Hematopoietic multipotent progenitor cell treated with erythropoietin and hydrocortisone succinate and interleukin-3 and kit ligand, for 6 days (in vitro differentiated cells): ENCODE measurements at regions not wholly inside any gene's neighbourhood (a gene's known extent, or its start where the extent isn't known, plus 50 kb on each side); places are given as distances from the start of the nearest gene placed in this dataset.
"Not testable (repeated sequence)": the region's sequence is repeated elsewhere in the genome, so short reads cannot be mapped to it uniquely, and the experiment has no call there.

Experiments
- DNase-seq: peaks from one replicate; pipeline ENCODE4 v3.0.0-alpha.2; 2015

- peak; percentile 96 for DNase-seq
These were observed 130.3 kb upstream of the BTN3A2 start for GRCh38 chr6:26234421-26235301.

- peak; percentile 65 for DNase-seq
These were observed 129.7 kb upstream of the BTN3A2 start for GRCh38 chr6:26235302-26235670.

GRCh38 chr6:26239415-26239814 lies 125.6 kb upstream of the BTN3A2 start:
- not testable (repeated sequence) for DNase-seq

DNA sequence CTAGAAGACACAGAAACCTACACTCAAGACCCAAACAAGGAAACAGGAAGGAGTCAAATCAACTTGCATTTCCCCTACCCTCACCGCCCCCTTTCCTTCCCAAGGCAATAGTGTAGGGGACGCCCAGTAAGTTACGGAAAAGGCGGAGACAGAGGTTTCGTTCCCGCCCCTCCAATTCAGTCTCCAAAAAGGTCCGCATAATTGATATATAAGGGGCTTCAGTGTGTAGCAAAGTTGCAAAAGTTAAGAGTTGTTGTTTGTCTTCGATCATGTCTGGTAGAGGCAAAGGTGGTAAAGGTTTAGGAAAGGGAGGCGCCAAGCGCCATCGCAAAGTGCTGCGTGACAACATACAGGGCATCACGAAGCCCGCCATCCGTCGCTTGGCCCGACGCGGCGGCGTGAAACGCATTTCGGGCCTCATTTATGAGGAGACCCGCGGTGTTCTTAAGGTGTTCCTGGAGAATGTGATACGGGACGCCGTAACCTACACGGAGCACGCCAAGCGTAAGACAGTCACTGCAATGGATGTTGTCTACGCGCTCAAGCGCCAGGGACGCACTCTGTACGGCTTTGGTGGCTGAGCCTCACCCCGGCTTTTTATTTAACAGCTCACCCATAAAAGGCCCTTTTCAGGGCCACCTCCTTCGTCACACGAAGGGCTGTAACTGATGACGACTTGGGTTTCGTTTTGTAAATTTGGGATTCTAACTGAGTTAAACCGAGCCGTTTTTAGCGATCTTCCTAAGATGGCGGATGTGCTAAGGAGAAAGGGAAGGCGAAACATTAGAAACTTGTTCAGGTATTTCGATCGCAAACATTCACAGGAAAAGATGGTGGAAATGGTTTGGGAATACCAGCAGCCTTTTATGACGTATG lies 124.6 kb upstream of the BTN3A2 start:
- DNase-seq = peak; percentile 98

GRCh38 chr6:26241033-26241895 lies 123.7 kb upstream of the BTN3A2 start:
- DNase-seq = no peak

GRCh38 chr6:26243132-26243531 lies 121.9 kb upstream of the BTN3A2 start:
- DNase-seq = no peak

DNA sequence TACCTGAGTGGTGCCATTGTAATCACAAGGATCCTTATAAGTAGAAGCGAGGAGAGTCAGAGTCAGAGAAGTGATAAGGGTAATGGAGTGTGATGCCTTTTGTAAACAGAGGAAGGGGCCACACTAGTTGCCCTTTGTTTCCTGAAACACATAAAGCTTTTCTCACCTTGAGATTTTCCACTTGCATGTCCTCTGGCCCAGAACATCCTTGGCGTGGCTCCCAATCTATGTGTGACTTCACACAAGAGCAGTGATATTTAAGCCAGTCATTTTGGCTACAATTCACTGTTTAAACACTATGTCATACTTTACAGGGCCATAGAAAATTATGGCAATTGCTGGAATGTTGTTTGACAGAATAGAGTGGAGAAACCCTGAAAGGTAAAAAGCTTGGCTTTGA lies 121.2 kb upstream of the BTN3A2 start:
- DNase-seq = no peak

- DNase-seq = no peak
These were observed 118.9 kb upstream of the BTN3A2 start for GRCh38 chr6:26246058-26246457.

DNA sequence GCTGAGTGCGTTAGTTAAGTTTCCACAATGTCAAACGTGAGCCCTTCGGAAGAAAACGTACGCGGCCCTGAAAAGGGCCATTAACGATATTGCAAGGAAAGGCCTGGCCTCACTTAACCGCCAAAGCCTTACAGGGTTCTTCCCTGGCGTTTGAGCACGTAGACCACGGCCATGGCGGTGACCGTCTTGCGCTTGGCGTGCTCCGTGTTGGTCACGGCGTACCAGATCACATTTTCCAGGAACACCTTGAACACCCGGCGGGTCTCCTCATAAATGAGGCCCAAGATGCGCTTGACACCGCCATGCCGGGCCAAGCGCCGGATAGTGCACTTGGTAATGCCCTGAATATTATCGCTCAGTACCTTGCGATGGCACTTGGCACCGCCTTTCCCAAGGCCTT lies 118.4 kb upstream of the BTN3A2 start:
- no peak for DNase-seq

GRCh38 chr6:26249707-26249956 lies 115.4 kb upstream of the BTN3A2 start:
- DNase-seq = peak; percentile 86

GRCh38 chr6:26249957-26250697 lies 114.9 kb upstream of the BTN3A2 start:
- peak; percentile 96 for DNase-seq

DNA sequence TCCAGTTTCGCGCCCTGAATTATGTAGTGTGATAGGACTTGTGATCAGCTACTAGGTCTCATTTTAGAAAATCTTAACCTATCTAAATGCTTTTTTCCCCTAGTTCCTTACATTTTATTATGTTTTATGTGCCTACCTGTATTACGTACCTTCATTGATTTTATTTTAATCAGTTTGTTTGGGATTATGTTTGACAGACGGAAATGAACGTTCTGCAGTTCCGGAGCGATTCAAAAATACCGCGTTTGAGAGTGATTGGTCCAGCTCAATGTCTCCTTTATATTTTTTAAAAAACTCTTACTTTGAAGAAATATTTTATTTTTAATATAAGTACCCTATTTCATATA lies 114.3 kb upstream of the BTN3A2 start:
- no peak for DNase-seq

GRCh38 chr6:26251354-26252076 lies 113.5 kb upstream of the BTN3A2 start:
- DNase-seq = peak; percentile 98

DNA sequence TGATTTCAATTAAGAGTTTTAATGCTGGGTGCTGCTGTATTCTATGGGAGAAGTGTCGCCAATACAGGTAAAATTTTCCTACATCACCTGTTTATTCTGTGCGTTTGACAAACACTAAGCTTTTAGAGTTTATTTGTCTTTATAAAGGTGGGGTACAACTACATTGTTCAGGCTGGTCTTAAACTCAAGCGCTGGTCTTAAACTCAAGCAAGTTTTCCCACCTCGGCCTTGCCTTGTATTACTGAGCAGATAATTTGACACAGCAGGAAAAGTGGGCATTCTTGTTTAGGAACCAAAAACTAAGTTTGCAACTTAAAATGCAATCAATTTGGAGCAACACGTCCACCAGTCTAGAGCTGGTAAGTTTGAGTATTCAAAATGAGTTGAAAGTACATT lies 112.9 kb upstream of the BTN3A2 start:
- DNase-seq = peak; percentile 68

DNA sequence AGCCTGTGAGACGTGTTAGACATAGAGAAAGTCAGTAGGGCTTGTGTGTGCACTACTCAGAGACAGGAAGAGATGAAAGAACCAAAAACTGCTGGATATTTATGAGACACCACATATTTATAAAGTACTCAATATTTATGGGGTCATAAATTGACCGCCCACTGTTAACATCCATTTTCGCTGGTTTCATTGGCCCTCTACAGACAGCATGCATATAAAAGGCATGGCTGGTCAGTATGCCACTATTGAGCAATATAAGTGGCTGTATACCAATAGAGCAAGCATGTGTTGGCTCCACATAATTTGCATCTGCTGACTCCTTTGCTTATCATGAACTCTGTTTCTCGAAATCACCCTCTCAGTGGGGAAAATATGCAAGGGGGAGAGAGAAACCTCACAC lies 110.3 kb upstream of the BTN3A2 start:
- peak; percentile 48 for DNase-seq

- no peak for DNase-seq
These were observed 107.7 kb upstream of the BTN3A2 start for GRCh38 chr6:26257272-26257671.

DNA sequence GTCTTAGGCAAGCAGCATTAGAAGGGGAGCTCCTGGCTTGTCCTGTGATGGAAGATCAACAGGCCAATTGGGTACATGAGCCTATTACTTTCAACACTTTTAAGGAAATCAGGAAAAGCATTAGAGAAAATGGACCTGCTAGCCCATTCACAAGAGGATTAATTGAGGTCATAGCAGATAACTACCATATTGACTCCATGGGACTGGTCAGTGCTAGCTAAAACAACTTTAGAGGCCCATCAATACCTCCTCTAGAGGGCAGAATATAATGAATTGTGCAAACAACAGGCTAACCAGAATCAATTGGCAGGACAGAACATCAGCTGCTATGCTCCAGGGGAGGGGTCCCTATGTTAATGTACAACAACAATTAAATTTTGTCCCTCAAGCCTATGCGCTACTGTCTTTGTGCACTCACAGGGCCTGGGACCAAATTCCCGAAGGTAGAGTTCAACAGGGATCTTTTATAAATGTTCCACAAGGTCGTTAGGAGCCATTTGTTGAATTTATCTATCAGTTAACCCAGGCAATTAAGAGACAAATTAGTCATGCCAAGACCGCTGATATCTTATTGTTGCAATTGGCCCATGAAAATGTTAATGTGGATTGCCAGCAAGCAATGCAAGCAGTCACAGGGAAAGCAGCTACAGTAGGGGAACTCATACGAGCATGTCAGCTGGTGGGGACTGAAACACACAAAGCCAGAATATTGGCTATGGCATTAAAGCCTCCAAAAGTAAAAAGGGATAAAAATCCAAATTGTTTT lies 106.6 kb upstream of the BTN3A2 start:
- peak; percentile 66 for DNase-seq

GRCh38 chr6:26260110-26260637 lies 104.8 kb upstream of the BTN3A2 start:
- no peak for DNase-seq

DNA sequence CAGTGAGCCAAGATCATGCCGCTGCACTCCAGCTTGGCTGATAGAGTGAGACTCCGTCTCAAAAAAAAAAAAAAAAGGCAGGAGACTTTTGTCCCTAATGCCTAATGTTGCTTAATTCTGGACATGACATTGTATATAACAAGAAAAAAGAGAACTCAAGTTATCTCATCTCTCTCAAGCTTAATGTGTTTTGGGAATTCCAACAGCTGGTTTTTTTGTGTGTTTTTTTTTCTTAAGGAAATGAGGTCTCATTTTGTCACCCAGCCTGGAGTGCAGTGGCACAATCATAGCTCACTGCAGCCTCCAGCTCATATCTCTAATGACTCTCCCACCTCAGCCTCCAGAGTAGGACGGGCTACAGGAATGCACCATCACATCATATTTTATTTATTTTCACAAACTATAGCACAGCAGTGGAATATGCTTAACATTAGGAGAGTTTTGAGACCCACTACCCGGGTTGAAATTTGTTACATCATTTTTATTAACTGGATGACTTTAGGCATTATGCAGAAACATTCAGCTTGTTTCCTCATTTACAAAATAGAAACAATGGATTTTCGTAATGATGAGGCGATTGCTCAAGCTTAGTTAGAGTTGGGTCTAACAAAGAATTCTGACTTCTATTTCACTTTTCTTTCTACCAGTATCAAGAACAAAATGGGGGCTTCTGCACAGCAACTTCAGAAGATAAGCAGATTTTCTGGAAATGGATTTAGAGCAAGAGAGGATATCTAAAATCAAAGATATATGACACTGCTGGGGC lies 104.1 kb upstream of the BTN3A2 start:
- no peak for DNase-seq

DNA sequence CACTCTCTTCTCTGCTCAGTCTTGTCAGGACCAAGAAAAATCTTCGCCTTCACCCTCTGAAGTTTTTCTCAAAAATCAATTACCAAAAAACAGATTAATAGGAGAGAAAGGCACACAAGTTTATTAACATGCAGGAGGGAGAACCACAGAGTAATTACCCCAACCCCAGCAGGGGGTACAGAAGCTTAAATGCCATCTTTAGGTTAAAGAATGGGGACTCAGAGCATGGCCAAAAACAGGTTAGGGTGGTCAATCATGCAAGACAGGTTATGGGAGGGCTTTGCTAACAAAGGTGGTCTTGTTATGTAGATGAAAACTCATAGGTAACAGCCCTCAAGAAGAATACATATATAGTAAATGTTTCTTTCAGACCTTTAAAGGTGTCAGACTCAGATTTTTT lies 100.5 kb upstream of the BTN3A2 start:
- no peak for DNase-seq
